DMS 273 (cell line): ENCODE measurements at regions not wholly inside any gene's neighbourhood (a gene's known extent, or its start where the extent isn't known, plus 50 kb on each side); places are given as distances from the start of the nearest gene placed in this dataset.
"Not testable (repeated sequence)": the region's sequence is repeated elsewhere in the genome, so short reads cannot be mapped to it uniquely, and the experiment has no call there.

Experiments used
- DNase-seq: peaks from one replicate; lab custom pipeline; 2025; ENCODE audit not compliant: unreplicated experiment; lab: John Stamatoyannopoulos, UW

GRCh38 chr5:173667702-173668101 lies 51.3 kb upstream of the BOD1 start:
- DNase-seq = no peak

- DNase-seq = no peak
Measured at GRCh38 chr5:173668245-173668800, 51.9 kb upstream of the BOD1 start.

- DNase-seq = no peak
Measured at GRCh38 chr5:173668910-173669309, 52.5 kb upstream of the BOD1 start.

GRCh38 chr5:173669483-173669882 lies 53.0 kb upstream of the BOD1 start:
- no peak for DNase-seq

DNA sequence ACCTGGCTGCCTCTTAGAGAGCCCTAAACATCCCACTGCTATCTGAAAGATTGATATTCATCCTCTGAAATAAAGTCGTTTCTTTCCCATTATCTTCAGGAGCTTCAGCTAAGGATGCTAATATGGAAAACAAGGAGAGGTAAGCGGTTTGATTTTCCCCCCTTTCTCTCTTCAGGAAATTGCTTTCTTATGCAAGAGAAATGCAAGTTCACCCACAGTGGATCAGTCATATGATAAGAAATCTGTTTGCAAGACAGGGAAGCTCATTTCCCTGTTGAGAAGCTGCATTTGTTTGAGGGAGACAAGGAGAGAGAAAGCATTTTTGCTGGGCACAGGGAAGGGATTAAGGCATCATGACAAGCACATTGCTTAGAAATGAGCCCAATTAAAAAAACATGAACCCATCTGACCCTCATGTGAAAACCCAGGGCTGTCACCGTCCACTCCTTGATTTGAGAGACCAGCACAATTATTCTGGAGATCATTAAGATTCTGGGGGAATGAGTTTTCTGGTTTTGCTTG lies 53.7 kb upstream of the BOD1 start:
- DNase-seq = no peak

- DNase-seq = no peak
Measured at GRCh38 chr5:173670791-173671120, 54.3 kb upstream of the BOD1 start.

- no peak for DNase-seq
Measured at GRCh38 chr5:173671121-173671949, 54.9 kb upstream of the BOD1 start.

GRCh38 chr5:173672166-173672565 lies 55.7 kb upstream of the BOD1 start:
- no peak for DNase-seq

DNA sequence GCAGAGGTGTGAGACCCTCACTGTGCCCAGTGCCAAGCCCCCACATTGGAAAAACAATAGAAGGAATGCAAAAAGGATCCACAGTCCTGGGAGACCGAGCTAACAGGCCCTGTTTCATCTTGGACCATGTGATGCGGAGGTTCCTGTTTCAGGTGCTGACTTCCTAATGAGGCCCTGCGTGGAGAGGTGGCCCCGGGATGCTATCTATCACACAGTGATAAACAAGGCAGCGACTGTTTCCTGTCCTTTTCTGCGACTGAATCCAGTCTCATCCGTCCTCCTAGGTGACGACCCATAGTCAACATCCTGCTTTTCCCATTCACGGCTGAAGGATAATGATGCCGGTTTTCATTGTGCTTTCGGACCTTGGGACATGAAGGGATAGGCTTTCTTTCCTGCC lies 56.4 kb upstream of the BOD1 start:
- no peak for DNase-seq

GRCh38 chr5:173673295-173674101 lies 57.0 kb upstream of the BOD1 start:
- no peak for DNase-seq

- DNase-seq = no peak
Measured at GRCh38 chr5:173675287-173675996, 59.0 kb upstream of the BOD1 start.

GRCh38 chr5:173676375-173676774 lies 59.9 kb upstream of the BOD1 start:
- DNase-seq = no peak

- no peak for DNase-seq
Measured at GRCh38 chr5:173677125-173677672, 60.7 kb upstream of the BOD1 start.

DNA sequence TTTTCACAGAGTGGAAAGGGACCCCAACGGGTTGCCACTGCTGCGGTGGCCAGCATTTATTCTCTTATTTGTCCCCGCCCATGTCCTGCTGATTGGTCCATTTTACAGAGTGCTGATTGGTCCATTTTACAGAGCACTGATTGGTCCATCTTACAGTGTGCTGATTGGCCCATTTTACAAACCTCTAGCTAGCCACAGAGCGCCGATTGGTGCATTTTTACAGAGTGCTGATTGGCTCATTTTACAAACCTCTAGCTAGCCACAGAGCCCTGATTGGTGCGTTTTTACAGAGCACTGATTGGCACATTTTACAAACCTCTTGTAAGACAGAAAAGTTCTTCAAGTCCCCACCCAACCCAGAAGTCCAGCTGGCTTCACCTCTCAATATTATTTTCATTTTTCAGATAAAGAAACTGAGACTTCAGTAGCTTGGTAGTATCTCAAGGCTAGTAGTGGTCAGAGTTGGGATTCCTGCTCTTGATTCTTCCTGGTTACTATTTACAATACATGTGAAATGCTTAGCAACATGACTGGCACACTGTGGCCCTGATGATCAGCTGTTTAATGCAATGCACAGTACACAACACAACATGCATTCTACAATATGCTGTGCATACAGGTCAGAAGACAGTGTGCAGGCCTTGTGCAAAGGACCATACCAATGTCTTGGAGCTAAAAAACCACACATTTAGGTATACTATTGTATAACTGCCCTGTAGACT lies 63.6 kb upstream of the BOD1 start:
- no peak for DNase-seq

DNA sequence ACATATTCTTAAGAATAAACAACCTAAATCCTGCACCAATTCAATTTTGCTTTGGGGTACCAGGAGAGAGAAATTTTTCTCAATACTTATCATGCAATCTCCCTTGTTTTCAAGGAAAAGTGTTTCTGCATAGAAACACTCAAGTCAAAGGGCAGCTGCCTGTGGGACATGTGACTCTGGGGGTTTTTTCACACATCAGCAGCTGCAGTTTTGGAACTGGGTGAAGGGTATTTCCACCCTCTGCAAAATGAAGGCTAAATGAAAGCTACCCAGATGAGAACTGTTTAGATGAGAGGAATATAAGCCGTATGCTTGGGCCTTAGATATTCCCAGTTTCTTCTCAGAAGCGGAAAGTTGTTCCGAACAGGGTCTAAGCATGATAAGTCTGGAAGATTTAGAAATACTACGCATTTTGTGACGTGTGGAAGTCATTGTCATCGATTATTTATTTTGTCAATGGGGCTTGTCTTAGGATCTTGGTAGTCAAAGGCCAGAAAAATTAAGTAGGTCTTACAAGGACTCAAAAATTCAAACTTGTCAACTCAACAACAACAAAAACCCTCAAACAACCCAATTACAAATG lies 64.3 kb upstream of the BOD1 start:
- DNase-seq = no peak

GRCh38 chr5:173682313-173682712 lies 65.9 kb upstream of the BOD1 start:
- no peak for DNase-seq

- not testable (repeated sequence) for DNase-seq
Measured at GRCh38 chr5:173684535-173684934, 68.1 kb upstream of the BOD1 start.

- no peak for DNase-seq
Measured at GRCh38 chr5:173686950-173687349, 70.5 kb upstream of the BOD1 start.

GRCh38 chr5:173688703-173689102 lies 72.3 kb upstream of the BOD1 start:
- no peak for DNase-seq

DNA sequence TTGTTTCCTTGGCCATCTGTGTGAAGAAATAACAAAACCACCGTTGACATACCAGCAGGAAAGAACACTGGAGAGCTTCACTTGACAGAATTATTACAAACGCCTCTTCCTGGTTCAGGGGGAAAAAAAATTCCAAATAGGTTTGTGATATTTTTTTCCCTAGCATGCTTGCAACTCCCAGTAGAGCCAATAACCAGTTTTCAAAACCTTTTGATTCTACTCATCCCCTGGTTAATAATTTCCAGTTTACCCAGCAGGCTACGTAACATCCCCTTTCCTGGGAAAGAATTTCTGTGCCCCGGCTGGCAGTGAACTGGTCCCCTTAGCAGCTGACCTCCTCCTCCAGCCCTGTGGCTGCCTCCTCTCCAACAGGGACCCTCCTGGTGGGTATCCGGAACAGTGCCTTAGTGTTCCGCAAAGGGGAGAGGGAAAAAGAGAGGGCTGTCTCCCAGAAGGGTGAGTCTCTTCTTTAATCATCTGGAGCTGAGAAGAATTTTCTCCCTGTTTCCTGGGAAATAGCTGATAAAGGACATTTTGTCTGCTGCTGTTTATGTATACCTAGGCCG lies 72.8 kb upstream of the BOD1 start:
- DNase-seq = no peak
